Heart left ventricle (tissue), 13 donors: ENCODE measurements at regions not wholly inside any gene's neighbourhood (a gene's known extent, or its start where the extent isn't known, plus 50 kb on each side); places are given as distances from the start of the nearest gene placed in this dataset.

ENCODE experiments used
- POLR2A ChIP-seq, 2 donors: fragments of 450-650 bp; IDR thresholded peaks; one replicate each; pipeline ENCODE4 v1.6.1; 2017; ENCODE audit warnings: antibody characterized with exemption in 2 of 2, mild to moderate bottlenecking in 2 of 2, moderate library complexity in 2 of 2
- TF ChIP-seq, protein P1 (sequence below), 12 donors: fragments of 200-600 bp; sonication (generic) in 4 of 12; IDR thresholded peaks; one replicate each; pipeline versions ENCODE4 v1.5.0 to v1.8.0; 2018 to 2022; ENCODE audit warnings: antibody characterized with exemption in 12 of 12, mild to moderate bottlenecking in 5 of 12
- donor health status: ischemic (EF 13 %, LVEDD 7.1; RV severe dilation, severe dysfunction).
- donor health status: DM: no; HTN: yes; CAD: no.
- donor health status: DM: no; HTN: no; CAD: no.
- donor health status: ischemic (EF 25% LVEDD 6.9; RV normal size, moderate dysfunction).
- donor health status: ischemic (EF 25% LVEDD 5.7; RV mildly dilated, moderate dysfunction).
- donor health status: ischemic (EF 35%, LVEDD 5.7; RV mildly dilated, moderate dysfunction).
- donor health status: nonischemic (EF 11% LVEDD 7.7; RV severe dilation, severe dysfunction).
- donor health status: DM: yes; HTN: yes; CAD: no.
- donor health status: PGD.
- donor health status: ischemic (EF 29% LVEDD 5.4; RV normal size, mild dysfunction).
- donor health status: nonischemic (EF 23%, LVEDD 6.1; RV moderate dilation, normal function).

DNA sequence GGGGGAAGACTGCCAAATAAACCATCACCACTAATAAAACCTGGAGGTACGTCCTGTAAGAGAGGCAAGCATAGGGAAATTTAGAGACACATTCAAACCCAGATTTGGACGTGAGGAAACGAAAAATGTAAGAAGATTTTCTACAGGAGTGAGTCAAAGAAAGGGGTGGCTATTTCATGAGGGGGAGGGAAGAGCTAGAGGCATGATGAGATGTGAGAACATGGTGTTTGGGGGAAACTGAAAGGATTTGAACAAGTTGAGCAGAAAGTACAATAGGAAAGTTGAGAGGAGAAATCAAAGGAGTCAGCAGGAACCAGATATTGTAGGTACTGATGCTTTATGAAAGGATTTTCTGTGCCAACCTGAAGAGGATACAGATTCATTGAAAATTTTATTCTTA is 179.1 kb upstream of the HS3ST5 start:
- no peak for TF ChIP-seq POLR2A (IDR thresholded peaks at IDR 0.05)
- TF ChIP-seq, protein P1, sequence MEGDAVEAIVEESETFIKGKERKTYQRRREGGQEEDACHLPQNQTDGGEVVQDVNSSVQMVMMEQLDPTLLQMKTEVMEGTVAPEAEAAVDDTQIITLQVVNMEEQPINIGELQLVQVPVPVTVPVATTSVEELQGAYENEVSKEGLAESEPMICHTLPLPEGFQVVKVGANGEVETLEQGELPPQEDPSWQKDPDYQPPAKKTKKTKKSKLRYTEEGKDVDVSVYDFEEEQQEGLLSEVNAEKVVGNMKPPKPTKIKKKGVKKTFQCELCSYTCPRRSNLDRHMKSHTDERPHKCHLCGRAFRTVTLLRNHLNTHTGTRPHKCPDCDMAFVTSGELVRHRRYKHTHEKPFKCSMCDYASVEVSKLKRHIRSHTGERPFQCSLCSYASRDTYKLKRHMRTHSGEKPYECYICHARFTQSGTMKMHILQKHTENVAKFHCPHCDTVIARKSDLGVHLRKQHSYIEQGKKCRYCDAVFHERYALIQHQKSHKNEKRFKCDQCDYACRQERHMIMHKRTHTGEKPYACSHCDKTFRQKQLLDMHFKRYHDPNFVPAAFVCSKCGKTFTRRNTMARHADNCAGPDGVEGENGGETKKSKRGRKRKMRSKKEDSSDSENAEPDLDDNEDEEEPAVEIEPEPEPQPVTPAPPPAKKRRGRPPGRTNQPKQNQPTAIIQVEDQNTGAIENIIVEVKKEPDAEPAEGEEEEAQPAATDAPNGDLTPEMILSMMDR (IDR thresholded peaks at IDR 0.05) = no peak
